ENCODE measurements at regions not wholly inside any gene's neighbourhood (a gene's known extent, or its start where the extent isn't known, plus 50 kb on each side); places are given as distances from the start of the nearest gene placed in this dataset.

- no peak overlapping the region for H3K9ac ChIP-seq (ENCODE audit: low read length)
- no peaks in the 10 kb centered on the region for H3K9me2 ChIP-seq (replicated peaks; ENCODE audit: insufficient read depth, low read length)
- H3K36me3 ChIP-seq (ENCODE audit: low read length), result no peaks in the 10 kb centered on the region
- no peaks in the 10 kb centered on the region for H4K20me1 ChIP-seq (ENCODE audit: low read depth, low read length)
- H2AFZ ChIP-seq (ENCODE audit: low read depth, low read length, severe bottlenecking), result no peak overlapping the region
- H3K4me2 ChIP-seq (ENCODE audit: low read depth, low read length, poor library complexity, severe bottlenecking), result no peak overlapping the region
- TF ChIP-seq CTCF (IDR thresholded peaks at IDR 0.05; ENCODE audit: insufficient read depth, low read length, poor library complexity, severe bottlenecking) (no peak), EZH2phosphoT487 (conservative IDR thresholded peaks at IDR 0.05; ENCODE audit: low read length) (no peak)
- H3K79me2 ChIP-seq (ENCODE audit: insufficient read depth, low read length), result no peaks in the 10 kb centered on the region
- no peaks in the 10 kb centered on the region for H3F3A ChIP-seq (ENCODE audit: insufficient read depth)
- H3K4me3 ChIP-seq (ENCODE audit: insufficient read depth, low read length, poor library complexity, severe bottlenecking), result no peak overlapping the region
- no peaks in the 10 kb centered on the region for H3K9me3 ChIP-seq (ENCODE audit: insufficient read depth, low read length)
- H3K27ac ChIP-seq (ENCODE audit: low read depth, low read length), result no peak overlapping the region
- no peaks in the 10 kb centered on the region for H3K27me3 ChIP-seq (ENCODE audit: low read length)
Observed at GRCh38 chr9:8256880-8257279, 457.3 kb upstream of the DMAC1 start.

GRCh38 chr9:8255850-8256249 lies 456.3 kb upstream of the DMAC1 start:
- H3F3A ChIP-seq (ENCODE audit: insufficient read depth), result no peaks in the 10 kb centered on the region
- no peak overlapping the region for H3K4me3 ChIP-seq (ENCODE audit: insufficient read depth, low read length, poor library complexity, severe bottlenecking)
- no peak overlapping the region for H3K9ac ChIP-seq (ENCODE audit: low read length)

GRCh38 chr9:8254541-8254940 lies 455.0 kb upstream of the DMAC1 start:
- Histone ChIP-seq H3K4me3 (ENCODE audit: insufficient read depth, low read length, poor library complexity, severe bottlenecking) (no peak overlapping the region), H3K9me2 (replicated peaks; ENCODE audit: insufficient read depth, low read length) (no peaks in the 10 kb centered on the region), H3K9me3 (ENCODE audit: insufficient read depth, low read length) (no peaks in the 10 kb centered on the region), H3K27ac (ENCODE audit: low read depth, low read length) (no peak overlapping the region), H2AFZ (ENCODE audit: low read depth, low read length, severe bottlenecking) (no peak overlapping the region), H3K27me3 (ENCODE audit: low read length) (no peaks in the 10 kb centered on the region), H4K20me1 (ENCODE audit: low read depth, low read length) (no peaks in the 10 kb centered on the region), H3K9ac (ENCODE audit: low read length) (no peak overlapping the region), H3K36me3 (ENCODE audit: low read length) (no peaks in the 10 kb centered on the region), H3F3A (ENCODE audit: insufficient read depth) (no peaks in the 10 kb centered on the region), H3K4me2 (ENCODE audit: low read depth, low read length, poor library complexity, severe bottlenecking) (no peak overlapping the region), H3K79me2 (ENCODE audit: insufficient read depth, low read length) (no peaks in the 10 kb centered on the region)
- TF ChIP-seq EZH2phosphoT487 (conservative IDR thresholded peaks at IDR 0.05; ENCODE audit: low read length) (no peak), CTCF (IDR thresholded peaks at IDR 0.05; ENCODE audit: insufficient read depth, low read length, poor library complexity, severe bottlenecking) (no peak)

More at GRCh38 chr9:8255850-8256249, 456.3 kb upstream of the DMAC1 start:
- no peak overlapping the region for H2AFZ ChIP-seq (ENCODE audit: low read depth, low read length, severe bottlenecking)
- no peaks in the 10 kb centered on the region for H3K27me3 ChIP-seq (ENCODE audit: low read length)
- H4K20me1 ChIP-seq (ENCODE audit: low read depth, low read length), result no peaks in the 10 kb centered on the region
- no peaks in the 10 kb centered on the region for H3K79me2 ChIP-seq (ENCODE audit: insufficient read depth, low read length)
- no peak overlapping the region for H3K27ac ChIP-seq (ENCODE audit: low read depth, low read length)
- H3K4me2 ChIP-seq (ENCODE audit: low read depth, low read length, poor library complexity, severe bottlenecking), result no peak overlapping the region
- no peaks in the 10 kb centered on the region for H3K36me3 ChIP-seq (ENCODE audit: low read length)
- no peak for TF ChIP-seq CTCF (IDR thresholded peaks at IDR 0.05; ENCODE audit: insufficient read depth, low read length, poor library complexity, severe bottlenecking)
- TF ChIP-seq EZH2phosphoT487 (conservative IDR thresholded peaks at IDR 0.05; ENCODE audit: low read length), result no peak
- H3K9me3 ChIP-seq (ENCODE audit: insufficient read depth, low read length), result no peaks in the 10 kb centered on the region
- H3K9me2 ChIP-seq (replicated peaks; ENCODE audit: insufficient read depth, low read length), result no peaks in the 10 kb centered on the region
